ENCODE measurements at regions not wholly inside any gene's neighbourhood (a gene's known extent, or its start where the extent isn't known, plus 50 kb on each side); places are given as distances from the start of the nearest gene placed in this dataset.

GRCh38 chr2:155266109-155266508 lies 567.6 kb downstream of the KCNJ3 start:
- no peak overlapping the region for H3K27ac ChIP-seq
- DNase-seq (no peak), ATAC-seq (ENCODE audit: low FRiP score in 2 of 2) (no peak)
- TF ChIP-seq EP300 (IDR thresholded peaks at IDR 0.05) (no peak), CTCF (IDR thresholded peaks at IDR 0.05) (no peak), POLR2AphosphoS5 (IDR thresholded peaks at IDR 0.05) (no peak), POLR2A (IDR thresholded peaks at IDR 0.05) (no peak)
- H3K4me1 ChIP-seq, result no peaks in the 10 kb centered on the region
- WGBS, 2 donors, result 64 to 89% methylated on average over 1 of the region's 1 CpG
- no peak overlapping the region for H3K4me3 ChIP-seq
- H3K27me3 ChIP-seq, result no peaks in the 10 kb centered on the region
- no peaks in the 10 kb centered on the region for H3K36me3 ChIP-seq
- H3K9me3 ChIP-seq, result no peaks in the 10 kb centered on the region

GRCh38 chr2:155256803-155257202 lies 558.3 kb downstream of the KCNJ3 start:
- 88 to 98% methylated on average over 6 of the region's 6 CpGs for WGBS, 2 donors
- no peak for TF ChIP-seq POLR2A (IDR thresholded peaks at IDR 0.05)
- no peak for TF ChIP-seq POLR2AphosphoS5 (IDR thresholded peaks at IDR 0.05)
- TF ChIP-seq CTCF (IDR thresholded peaks at IDR 0.05), result no peak
- no peak for TF ChIP-seq EP300 (IDR thresholded peaks at IDR 0.05)
- no peaks in the 10 kb centered on the region for H3K9me3 ChIP-seq
- no peaks in the 10 kb centered on the region for H3K4me1 ChIP-seq
- H3K4me3 ChIP-seq, result no peak overlapping the region
- H3K27me3 ChIP-seq, result no peaks in the 10 kb centered on the region
- no peak for ATAC-seq (ENCODE audit: low FRiP score in 2 of 2)
- H3K27ac ChIP-seq, result no peak overlapping the region
- H3K36me3 ChIP-seq, result no peaks in the 10 kb centered on the region
- DNase-seq, result no peak

- ATAC-seq (ENCODE audit: low FRiP score in 2 of 2) (no peak), DNase-seq (no peak)
- H3K4me1 ChIP-seq, result no peaks in the 10 kb centered on the region
- no peaks in the 10 kb centered on the region for H3K27me3 ChIP-seq
- 23 to 39% methylated on average over 2 of the region's 2 CpGs for WGBS, 2 donors
- TF ChIP-seq POLR2A (IDR thresholded peaks at IDR 0.05) (no peak), EP300 (IDR thresholded peaks at IDR 0.05) (no peak), POLR2AphosphoS5 (IDR thresholded peaks at IDR 0.05) (no peak), CTCF (IDR thresholded peaks at IDR 0.05) (no peak)
- no peaks in the 10 kb centered on the region for H3K9me3 ChIP-seq
- no peak overlapping the region for H3K4me3 ChIP-seq
- no peaks in the 10 kb centered on the region for H3K36me3 ChIP-seq
- no peak overlapping the region for H3K27ac ChIP-seq
Measured at GRCh38 chr2:155250800-155251199, 552.3 kb downstream of the KCNJ3 start.

GRCh38 chr2:155240176-155240575 lies 541.7 kb downstream of the KCNJ3 start:
- Histone ChIP-seq H3K9me3 (no peaks in the 10 kb centered on the region), H3K4me1 (no peaks in the 10 kb centered on the region), H3K27ac (no peak overlapping the region), H3K4me3 (no peak overlapping the region), H3K36me3 (no peaks in the 10 kb centered on the region), H3K27me3 (no peaks in the 10 kb centered on the region)
- DNase-seq, result no peak
- no peak for TF ChIP-seq POLR2A (IDR thresholded peaks at IDR 0.05)
- TF ChIP-seq POLR2AphosphoS5 (IDR thresholded peaks at IDR 0.05), result no peak
- no peak for TF ChIP-seq EP300 (IDR thresholded peaks at IDR 0.05)
- TF ChIP-seq CTCF (IDR thresholded peaks at IDR 0.05), result no peak
- ATAC-seq (ENCODE audit: low FRiP score in 2 of 2), result no peak
- 45 to 61% methylated on average over 4 of the region's 4 CpGs for WGBS, 2 donors

GRCh38 chr2:155235710-155236109 lies 537.2 kb downstream of the KCNJ3 start:
- ATAC-seq (ENCODE audit: low FRiP score in 2 of 2), result no peak
- Histone ChIP-seq H3K36me3 (no peaks in the 10 kb centered on the region), H3K4me3 (no peak overlapping the region), H3K4me1 (no peaks in the 10 kb centered on the region), H3K27me3 (no peaks in the 10 kb centered on the region), H3K27ac (no peak overlapping the region), H3K9me3 (no peaks in the 10 kb centered on the region)
- no peak for DNase-seq
- 89 to 90% methylated on average over 2 of the region's 2 CpGs for WGBS, 2 donors
- TF ChIP-seq EP300 (IDR thresholded peaks at IDR 0.05) (no peak), POLR2AphosphoS5 (IDR thresholded peaks at IDR 0.05) (no peak), CTCF (IDR thresholded peaks at IDR 0.05) (no peak), POLR2A (IDR thresholded peaks at IDR 0.05) (no peak)
